NCI-H2227 treated with DMSO at 0.1 percent for 48 hours (cell line): ENCODE measurements at regions not wholly inside any gene's neighbourhood (a gene's known extent, or its start where the extent isn't known, plus 50 kb on each side); places are given as distances from the start of the nearest gene placed in this dataset.
"Not testable (repeated sequence)": the region's sequence is repeated elsewhere in the genome, so short reads cannot be mapped to it uniquely, and the experiment has no call there.

Experiments
- DNase-seq: peaks from one replicate; lab custom pipeline; 2025; lab: John Stamatoyannopoulos, UW

DNA sequence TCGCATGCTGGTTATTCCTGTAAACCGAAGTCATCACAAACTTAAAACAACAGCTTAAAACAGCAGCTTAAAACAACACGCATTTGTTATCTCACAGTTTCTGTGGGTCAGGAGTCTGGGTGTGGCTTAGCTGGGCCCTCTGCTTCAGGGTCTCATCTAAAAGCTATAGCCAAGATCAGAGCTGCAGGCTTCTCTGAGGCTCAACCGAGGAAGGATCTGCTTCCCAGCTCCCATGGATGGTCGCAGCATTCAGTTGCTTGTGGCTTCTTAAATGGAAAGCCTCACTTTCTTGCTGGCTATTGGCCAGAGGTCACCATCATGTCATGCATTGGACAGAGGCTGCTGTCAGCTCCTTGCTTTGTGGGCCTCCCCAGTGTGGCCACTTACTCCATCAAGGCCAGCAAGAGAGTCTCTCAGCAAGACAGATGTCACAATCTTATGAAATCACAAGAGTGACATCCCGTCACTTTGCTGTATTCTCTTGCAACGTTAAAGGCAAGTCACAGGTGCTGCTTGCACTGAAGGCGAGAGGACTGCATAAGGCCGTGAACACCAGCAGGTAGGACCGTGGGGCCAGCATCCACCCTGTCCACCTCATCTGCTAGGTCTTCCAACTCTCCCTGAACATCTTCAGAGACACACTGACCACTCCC lies 117.9 kb upstream of the TNRC6C start:
- DNase-seq, result no peak

DNA sequence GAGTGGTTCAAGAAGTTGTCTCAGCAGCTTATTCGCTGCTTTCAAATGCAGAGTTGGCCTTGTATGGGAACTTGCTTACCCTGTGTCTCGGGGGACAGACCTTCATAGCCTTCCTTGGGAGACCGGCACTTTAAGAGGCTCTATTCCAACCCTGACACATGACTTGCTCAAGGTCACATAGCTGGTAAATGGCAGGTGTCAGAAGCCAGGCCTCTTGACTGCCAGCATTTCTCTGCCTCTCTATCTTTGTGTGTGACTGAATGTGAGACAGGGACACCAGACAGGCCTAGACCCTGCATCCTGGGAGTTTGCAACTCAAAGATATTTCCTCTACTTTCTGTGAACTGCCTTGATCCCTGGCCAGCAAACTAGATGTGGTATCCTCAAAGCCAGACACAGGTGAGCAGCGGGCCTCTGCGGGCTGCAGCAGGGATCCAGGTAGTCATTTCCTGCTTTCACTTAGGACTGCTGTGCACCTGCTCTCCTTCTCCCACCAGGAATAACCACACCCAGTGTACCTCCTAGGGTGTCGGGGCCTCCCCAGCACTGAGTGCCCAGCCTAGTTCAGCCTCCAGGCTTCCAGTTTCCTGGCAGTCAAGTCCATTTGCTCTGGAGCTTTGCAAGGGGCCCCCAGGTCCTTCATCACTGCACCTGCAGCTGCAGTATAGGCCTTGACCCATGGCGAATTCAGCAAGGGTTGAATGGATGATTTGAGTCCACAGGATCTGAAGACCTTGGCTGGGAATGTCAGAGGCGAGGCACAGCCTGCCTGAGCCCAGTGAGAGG lies 116.6 kb upstream of the TNRC6C start:
- DNase-seq, result no peak

DNA sequence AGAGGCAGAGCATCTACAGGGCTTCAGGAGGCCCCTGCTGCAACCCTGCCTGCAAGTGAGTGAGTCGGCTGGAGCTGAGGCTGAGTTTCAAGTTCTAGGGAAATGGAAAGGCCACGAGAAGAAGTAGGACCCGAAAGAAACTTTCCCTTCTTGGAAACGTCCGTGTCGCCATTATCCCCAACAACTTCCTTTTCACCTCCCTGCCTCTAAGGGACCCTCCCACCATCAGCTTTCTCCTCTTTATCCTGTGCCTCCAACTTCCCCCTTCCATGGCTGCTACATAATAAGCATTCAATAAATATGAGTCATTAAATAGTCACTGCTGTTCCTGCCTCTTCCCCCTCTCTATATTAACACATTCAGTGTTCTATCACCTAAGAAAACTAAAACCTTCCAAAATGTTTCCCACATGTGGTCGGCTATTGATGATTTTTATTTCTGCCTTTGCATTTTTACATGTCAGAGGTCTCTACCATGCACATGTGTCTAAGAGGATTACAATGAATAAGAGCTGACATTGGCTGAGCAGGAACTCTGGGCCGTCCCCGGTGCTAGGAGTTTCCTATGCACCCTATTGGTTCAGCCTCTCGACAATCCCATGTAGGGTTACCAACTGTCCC lies 115.9 kb upstream of the TNRC6C start:
- DNase-seq, result no peak

DNA sequence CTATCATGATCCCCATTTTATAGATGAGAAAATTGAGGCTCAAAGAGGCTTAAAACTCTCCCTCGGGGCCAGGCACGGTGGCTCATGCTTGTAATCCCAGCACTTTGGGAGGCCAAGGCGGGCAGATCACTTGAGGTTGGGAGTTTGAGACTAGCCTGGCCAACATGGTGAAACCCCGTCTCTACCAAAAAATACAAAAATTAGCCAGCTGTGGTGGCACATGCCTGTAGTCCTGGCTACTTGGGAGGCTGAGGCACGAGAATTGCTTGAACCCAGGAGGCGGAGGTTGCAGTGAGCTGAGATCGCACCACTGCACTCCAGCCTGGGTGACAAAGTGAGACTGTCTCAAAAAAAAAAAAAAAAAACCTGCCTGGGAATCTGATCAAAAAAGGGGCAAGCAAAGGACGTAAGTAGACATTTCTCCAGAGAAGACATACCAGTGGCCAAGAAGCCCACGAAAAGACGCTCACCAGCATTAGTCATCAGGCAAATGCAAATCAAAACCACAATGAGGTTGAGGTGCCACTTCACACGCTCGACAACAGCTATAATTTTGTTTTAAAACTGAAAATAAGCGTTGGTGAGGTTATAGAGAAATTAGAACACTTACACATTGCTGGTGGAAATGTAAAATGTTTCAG lies 115.1 kb upstream of the TNRC6C start:
- DNase-seq, result not testable (repeated sequence)

- no peak for DNase-seq
Measured at GRCh38 chr17:77843896-77844295, 114.6 kb upstream of the TNRC6C start.

DNA sequence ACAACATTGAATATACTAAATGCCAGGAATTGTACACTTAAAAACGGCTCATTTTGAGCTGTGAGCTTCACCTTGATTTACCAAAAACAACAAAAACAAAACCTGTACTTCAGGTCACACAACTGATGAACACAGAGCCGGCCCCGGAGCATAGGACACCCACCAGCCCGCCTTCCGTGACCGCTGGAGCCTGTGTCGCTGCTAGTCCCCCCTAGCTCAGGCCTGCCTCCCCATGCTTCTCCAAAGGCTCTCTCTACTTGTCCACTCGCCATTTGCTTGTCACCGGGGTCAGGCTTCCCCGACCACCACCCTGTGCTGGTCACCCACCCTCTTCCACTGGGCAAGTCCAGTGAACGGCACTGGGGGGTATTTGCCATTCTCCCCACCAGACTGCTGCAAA lies 113.8 kb upstream of the TNRC6C start:
- no peak for DNase-seq

DNA sequence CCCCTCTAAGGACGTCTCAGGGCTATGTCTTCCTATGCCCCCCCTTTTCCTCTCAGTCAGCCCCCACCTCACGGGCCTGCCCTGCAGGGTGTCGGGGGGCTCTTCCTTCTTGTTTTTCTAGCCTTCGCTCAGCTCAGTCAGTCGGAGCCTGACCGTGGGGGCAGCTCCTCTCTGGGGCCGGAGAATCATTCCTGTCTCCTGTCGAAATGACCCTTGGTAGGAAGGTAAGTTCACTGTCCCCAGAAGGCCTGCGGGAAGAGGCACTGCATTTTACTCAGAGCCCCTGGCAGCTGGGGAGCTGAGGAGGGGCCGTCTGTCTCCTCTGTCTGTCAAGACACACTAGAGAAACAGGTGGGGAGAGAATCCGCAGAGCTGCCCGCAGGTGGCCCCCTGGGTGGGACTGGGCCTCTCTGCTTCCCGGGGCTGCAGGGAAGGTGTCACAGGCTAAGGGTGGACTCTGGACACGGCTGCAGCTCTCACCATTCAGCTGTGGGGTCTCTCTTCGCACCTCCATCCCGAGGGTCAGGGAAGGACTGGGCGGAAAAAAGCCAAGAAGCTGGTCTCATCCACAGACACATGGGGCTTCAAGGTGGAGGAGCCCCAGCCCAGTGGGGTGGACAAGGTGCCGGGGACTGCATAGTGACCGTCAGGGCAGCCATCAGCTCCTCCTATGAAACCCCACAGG lies 112.8 kb upstream of the TNRC6C start:
- DNase-seq, result no peak

DNA sequence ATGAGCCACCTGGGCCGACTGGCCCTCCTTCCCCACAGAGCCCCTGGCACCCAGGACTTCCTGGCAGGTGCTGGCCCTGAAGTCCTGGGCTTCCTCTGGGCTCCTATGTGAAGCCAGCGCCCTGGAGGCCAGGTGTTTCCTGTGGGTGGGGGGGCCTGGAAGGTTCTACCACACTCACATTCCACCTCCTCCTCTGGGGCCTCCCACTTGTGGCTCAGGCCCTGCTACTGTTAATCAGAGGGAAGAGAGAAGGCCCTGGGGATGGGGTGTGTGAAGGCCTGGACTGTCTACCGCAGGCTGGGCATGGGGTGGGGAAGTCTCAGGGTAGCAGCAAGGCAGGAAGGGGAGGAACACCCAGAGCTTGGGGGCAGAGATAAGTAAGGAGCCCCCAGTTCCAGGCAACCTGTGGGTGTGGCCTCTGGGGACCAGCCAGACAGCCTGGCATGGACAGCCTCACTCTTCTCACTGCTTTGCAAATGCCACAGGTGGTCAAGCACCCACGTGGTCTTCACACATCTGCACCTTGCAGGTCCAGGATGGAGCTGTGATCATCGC lies 111.9 kb upstream of the TNRC6C start:
- no peak for DNase-seq

- DNase-seq, result no peak
Measured at GRCh38 chr17:77847221-77848085, 111.0 kb upstream of the TNRC6C start.

DNA sequence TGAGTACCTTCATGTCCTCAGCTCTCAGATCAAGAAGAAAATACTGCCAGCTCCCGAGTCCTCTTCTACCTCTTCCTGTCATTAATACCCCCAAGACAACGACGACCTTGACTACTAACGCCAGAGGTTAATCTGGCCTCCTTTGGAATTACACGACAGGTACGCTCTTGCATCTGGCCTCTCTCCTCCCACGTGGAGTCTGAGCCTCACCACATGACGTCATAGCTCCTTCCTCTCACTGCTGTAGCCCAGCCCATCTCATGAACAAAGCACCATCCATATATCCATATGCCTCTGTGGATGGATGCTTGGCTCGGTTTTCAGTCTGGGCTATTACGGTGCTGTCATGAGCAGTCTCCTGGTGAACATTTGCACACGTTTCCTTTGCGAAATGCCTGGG lies 110.2 kb upstream of the TNRC6C start:
- DNase-seq, result no peak

GRCh38 chr17:77849239-77849638 lies 109.3 kb upstream of the TNRC6C start:
- DNase-seq, result no peak

- DNase-seq, result no peak
Measured at GRCh38 chr17:77851921-77852320, 106.6 kb upstream of the TNRC6C start.

DNA sequence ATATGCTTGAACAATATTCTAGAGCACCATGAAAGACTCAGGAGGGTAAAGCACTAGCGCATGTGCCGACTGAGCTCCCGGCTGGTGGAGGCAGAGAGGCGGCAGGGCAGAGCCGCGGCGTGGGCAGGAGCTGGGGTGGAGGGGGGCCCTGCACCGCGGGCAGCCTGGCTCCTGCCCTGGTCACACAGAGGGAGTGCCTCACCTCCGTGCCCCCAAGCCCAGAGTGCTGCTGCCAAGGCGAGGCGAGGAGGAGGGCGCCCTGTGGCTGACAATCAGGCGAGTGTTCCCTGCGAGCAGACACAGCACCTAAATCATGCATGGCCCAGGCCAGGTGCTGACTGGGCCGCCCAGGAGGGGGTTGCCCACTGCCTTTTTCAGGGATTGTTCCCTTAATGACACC lies 105.8 kb upstream of the TNRC6C start:
- no peak for DNase-seq

DNA sequence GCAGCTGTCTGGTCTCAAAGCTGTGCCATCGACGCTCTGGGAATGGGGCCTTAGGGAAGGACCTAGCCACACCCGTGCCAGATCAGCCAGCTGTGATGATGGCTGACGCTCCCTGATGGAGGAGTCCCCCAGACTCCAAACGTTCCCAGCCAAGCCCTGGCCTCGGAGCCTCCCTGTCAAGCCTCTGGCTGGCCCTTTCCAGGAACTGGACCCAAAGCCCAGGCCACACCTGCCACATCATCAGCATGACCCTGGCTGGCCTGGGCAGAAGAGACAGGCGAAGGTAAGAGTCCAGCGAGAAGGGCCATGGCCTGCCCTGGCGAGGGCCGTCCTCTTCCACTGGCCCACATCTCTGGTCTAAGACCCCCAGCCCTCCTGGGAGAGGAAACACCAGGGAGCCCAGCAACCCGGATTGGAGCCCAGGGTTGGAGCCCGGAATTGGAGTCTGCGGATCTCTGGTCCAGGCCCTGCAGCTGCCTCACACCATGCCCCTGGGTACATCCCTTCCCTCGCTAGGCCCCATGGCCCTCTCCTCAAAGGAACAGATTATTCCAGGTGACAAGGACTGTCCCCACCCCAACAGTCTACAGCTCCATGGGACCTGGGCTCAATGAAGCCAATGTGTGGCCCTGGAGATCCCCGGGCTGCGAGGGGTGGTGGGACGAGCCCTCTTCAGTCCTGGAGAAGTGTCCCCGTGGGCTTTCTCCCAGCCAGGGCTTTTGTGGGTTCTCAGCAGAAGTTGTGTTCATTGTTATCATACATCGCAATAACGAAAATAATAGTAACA lies 105.1 kb upstream of the TNRC6C start:
- no peak for DNase-seq

DNA sequence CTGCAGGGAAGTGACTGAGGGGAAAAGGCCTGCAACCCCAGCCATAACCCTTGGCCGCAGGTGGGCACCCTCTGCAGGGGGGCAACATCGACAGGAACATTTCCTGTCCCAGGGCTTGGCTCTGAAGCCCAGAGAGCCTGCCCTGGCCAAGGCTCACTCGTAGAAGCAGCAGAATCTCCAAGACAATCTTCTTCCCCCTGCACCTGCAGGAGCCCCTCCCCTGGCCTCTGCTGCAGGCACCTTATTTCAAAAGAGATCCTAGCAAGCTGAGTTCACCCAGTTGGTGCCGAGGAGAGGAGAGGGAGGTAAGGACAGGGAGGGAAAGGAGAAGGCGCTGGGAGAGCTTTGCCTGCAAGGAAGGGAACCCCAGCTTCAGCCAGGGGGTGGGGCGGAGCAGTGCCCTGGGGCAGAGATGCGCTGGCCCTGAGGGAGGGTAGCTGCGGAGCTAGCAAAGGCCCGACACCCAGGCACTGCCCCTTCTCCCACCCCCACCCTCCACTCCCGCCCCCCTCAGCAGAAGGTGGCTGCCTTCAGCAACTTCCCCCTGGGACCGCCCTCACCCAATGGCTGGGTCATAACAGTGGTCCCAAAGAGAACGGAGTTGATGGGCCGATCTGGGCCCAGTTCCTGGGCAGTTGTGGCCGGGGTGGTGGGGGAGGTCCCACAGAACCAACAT lies 104.3 kb upstream of the TNRC6C start:
- no peak for DNase-seq

DNA sequence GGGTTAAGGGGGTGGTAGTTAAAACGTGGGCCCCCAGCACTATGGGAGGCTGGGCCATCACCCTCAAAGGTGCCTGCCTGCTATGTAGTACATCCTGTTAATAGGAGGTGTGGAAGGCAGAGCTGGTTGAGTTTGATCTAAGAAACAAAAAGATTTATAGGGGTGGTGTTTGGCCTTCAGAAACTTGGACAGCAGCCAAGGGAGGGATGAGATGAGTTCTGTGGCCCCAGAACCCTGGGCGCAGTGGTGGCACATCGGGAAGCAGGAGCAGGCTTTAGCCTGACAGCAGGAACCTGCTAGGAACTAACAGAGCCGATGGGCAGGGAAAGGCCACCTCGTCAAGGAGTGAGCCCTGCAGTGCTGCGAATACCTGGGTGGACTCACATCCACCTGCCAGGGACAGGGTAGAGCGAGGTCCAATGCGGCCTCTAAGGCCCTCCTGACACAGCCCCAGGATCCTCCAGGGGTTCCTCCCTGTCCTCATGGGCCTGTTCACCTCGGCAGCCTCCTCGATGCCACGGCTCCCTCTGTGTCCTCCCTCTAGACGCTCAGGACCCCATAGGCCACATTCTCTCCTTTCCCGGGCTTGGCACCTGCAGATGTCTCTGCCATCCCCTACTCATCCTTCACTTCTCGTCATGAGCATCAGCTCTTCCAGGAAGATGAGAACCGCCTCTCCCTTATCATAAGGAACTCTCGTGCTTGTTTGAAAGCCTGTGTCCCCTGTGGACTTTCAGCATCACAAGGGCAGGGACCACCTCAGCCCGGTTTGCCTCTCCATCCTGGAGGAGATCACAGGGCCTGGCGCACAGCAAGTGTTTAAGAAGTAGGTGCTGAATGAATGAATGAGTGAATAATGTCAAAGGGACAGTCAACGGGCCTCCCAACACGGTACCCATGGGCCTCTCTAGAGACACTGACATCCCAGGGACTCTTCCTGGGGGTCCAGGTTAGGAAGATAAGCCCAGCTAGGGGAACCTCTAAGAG lies 103.5 kb upstream of the TNRC6C start:
- DNase-seq, result no peak

DNA sequence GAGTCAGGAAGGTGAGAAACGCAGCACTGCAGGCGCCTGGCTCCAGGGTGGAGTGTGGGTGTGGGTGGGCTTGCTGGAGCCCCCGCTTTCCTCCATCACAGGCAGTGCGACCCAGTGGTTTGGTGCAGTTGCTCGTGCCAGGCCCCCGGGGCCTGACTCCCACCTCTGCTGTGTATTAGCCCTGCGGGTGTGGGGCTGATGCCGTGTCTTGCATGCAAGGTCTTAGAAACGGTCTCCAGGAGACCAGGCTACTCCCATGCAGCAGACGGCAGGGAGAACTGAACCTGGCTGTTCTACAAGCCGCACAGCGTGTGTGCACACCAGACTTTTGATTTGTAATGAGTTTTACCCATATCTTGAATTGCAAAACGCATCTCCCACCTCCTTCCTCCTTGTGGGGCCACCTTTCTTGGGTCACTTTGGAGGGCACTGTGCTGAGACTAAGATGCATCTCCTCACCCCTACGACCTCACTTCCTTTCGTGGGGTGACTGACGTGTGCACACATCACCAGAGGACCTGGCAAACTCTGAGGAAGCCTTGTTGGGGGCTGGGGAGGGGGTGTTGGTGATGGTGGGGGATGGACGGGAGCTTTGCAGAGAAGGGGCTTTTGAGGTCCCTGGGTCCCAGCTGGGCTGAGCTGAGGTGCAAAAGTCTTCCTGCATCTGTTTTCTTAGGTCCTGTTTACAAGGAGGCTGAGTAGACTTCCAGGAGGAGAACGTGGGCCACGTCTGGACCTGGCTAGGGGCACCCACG lies 101.8 kb upstream of the TNRC6C start:
- DNase-seq, result no peak

DNA sequence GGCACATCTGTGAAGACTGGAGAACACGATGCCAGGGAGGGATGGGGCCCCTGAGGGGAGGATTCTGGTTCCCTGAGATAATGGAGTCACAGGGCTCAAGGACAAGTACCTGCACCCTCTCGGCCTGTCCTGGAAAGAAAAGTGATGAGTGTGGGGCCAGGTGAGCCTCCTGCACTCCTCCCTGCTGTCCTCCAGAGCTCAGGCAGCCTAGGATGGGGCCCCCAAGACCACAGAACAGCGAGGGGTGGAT lies 101.3 kb upstream of the TNRC6C start:
- DNase-seq, result no peak
